HEK293T (cell line): ENCODE measurements at regions not wholly inside any gene's neighbourhood (a gene's known extent, or its start where the extent isn't known, plus 50 kb on each side); places are given as distances from the start of the nearest gene placed in this dataset.

ENCODE experiments used
- ARNT ChIP-seq: fragments of 450-650 bp; IDR thresholded peaks from 2 replicates; pipeline ENCODE4 v1.6.1; 2017; ENCODE audit warnings: mild to moderate bottlenecking
- BHLHE40 ChIP-seq: fragments of 450-650 bp; IDR thresholded peaks from 2 replicates; pipeline ENCODE4 v1.6.1; 2016; ENCODE audit warnings: mild to moderate bottlenecking, moderate library complexity, borderline replicate concordance
- CTBP1 ChIP-seq: fragments of 450-650 bp; IDR thresholded peaks from 2 replicates; pipeline ENCODE4 v1.6.1; 2016; ENCODE audit warnings: borderline replicate concordance
- FOXK2 ChIP-seq: fragments of 450-650 bp; IDR thresholded peaks from 2 replicates; pipeline ENCODE4 v1.6.1; 2016; ENCODE audit warnings: mild to moderate bottlenecking
- FOXM1 ChIP-seq: fragments of 450-650 bp; IDR thresholded peaks from 2 replicates; pipeline ENCODE4 v1.6.1; 2017; ENCODE audit warnings: mild to moderate bottlenecking, borderline replicate concordance
- HDGF ChIP-seq: fragments of 450-650 bp; IDR thresholded peaks from 2 replicates; pipeline ENCODE4 v1.6.1; 2017; ENCODE audit warnings: antibody characterized with exemption, borderline replicate concordance
- L3MBTL2 ChIP-seq: fragments of 450-650 bp; conservative IDR thresholded peaks from 2 replicates; pipeline ENCODE4 v1.6.1; 2016; ENCODE audit warnings: mild to moderate bottlenecking
- LEF1 ChIP-seq: fragments of 450-650 bp; IDR thresholded peaks from 2 replicates; pipeline ENCODE4 v1.6.1; 2017; ENCODE audit warnings: mild to moderate bottlenecking, borderline replicate concordance
- NFRKB ChIP-seq: fragments of 450-650 bp; IDR thresholded peaks from 2 replicates; pipeline ENCODE4 v1.6.1; 2016; ENCODE audit warnings: mild to moderate bottlenecking, moderate library complexity
- PKNOX1 ChIP-seq: fragments of 450-650 bp; IDR thresholded peaks from 2 replicates; pipeline ENCODE4 v1.6.1; 2016
- SP1 ChIP-seq: fragments of 450-650 bp; IDR thresholded peaks from 2 replicates; pipeline ENCODE4 v1.6.1; 2017
- SUZ12 ChIP-seq: fragments of 450-650 bp; IDR thresholded peaks from 2 replicates; pipeline ENCODE4 v1.6.1; 2016; ENCODE audit warnings: mild to moderate bottlenecking
- TARDBP ChIP-seq: fragments of 450-650 bp; IDR thresholded peaks from 2 replicates; pipeline ENCODE4 v1.6.1; 2016
- ZNF384 ChIP-seq: fragments of 450-650 bp; IDR thresholded peaks from 2 replicates; pipeline ENCODE4 v1.6.1; 2016

GRCh38 chr16:64773638-64774037 lies 348.2 kb downstream of the CDH11 start:
- TF ChIP-seq FOXM1 (no peak), HDGF (no peak), SP1 (no peak), BHLHE40 (no peak), ARNT (no peak), SUZ12 (no peak), PKNOX1 (no peak), ZNF384 (no peak), NFRKB (no peak), FOXK2 (no peak), CTBP1 (no peak), TARDBP (no peak), LEF1 (no peak), L3MBTL2 (no peak)
